ENCODE measurements at regions not wholly inside any gene's neighbourhood (a gene's known extent, or its start where the extent isn't known, plus 50 kb on each side); places are given as distances from the start of the nearest gene placed in this dataset.

DNA sequence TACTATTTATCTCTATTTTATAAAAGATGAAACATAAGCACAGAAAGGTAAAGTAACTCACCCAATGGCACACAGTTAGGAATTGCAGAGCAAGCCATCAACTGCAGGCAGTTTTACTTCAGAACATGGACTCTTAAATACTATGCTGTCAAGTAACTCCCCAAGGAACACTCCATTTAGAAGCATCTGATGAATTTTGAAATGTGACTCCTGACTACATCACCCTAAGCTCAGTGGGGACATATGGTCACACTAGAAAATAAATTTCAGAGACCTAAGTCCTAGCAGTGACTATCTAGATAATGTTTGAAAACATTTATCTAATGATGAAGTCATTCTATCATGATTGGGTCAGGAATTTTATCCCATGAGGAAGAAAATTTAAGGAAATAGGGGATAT lies 272.8 kb upstream of the ARRDC4 start:
- Histone ChIP-seq H3K9ac (ENCODE audit: insufficient read depth, low read depth, low read length) (no peak overlapping the region), H3K9me3 (ENCODE audit: low read length) (peaks cover 23% of the 10 kb centered on the region), H3K79me2 (ENCODE audit: insufficient read depth, low read length) (no peaks in the 10 kb centered on the region), H3K36me3 (replicated peaks in 1 of 2; ENCODE audit: control insufficient read depth in 1 of 2, insufficient read depth in 2 of 2, low read length in 2 of 2) (no peaks in the 10 kb centered on the region), H3K27me3 (ENCODE audit: control insufficient read depth in 1 of 2, insufficient read depth in 2 of 2, low read length in 2 of 2) (no peaks in the 10 kb centered on the region), H4K20me1 (ENCODE audit: insufficient read depth, low read length) (no peaks in the 10 kb centered on the region), H3K4me3 (replicated peaks in 1 of 3; ENCODE audit: insufficient read depth in 1 of 3, low read depth in 2 of 3, low read length in 3 of 3) (no peak overlapping the region), H3K4me1 (ENCODE audit: insufficient read depth, low read length) (no peaks in the 10 kb centered on the region), H2AFZ (ENCODE audit: low read length) (no peak overlapping the region), H3K4me2 (ENCODE audit: low read depth, low read length) (no peak overlapping the region), H3K27ac (ENCODE audit: extremely low read length, insufficient read depth, low read length) (no peak overlapping the region)
- TF ChIP-seq, protein P1, sequence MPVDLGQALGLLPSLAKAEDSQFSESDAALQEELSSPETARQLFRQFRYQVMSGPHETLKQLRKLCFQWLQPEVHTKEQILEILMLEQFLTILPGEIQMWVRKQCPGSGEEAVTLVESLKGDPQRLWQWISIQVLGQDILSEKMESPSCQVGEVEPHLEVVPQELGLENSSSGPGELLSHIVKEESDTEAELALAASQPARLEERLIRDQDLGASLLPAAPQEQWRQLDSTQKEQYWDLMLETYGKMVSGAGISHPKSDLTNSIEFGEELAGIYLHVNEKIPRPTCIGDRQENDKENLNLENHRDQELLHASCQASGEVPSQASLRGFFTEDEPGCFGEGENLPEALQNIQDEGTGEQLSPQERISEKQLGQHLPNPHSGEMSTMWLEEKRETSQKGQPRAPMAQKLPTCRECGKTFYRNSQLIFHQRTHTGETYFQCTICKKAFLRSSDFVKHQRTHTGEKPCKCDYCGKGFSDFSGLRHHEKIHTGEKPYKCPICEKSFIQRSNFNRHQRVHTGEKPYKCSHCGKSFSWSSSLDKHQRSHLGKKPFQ (CRISPR knock-in tag; IDR thresholded peaks at IDR 0.05; ENCODE audit: insufficient replicate concordance), result no peak
- TF ChIP-seq ZNF773 (CRISPR knock-in tag; IDR thresholded peaks at IDR 0.05; ENCODE audit: borderline replicate concordance) (no peak), RBM39 (IDR thresholded peaks at IDR 0.05; ENCODE audit: low read depth, low read length, poor library complexity, severe bottlenecking) (no peak), BHLHE40 (IDR thresholded peaks at IDR 0.05; ENCODE audit: low read length) (no peak)
- ATAC-seq (no peak), FAIRE-seq (no peak), DNase-seq (ENCODE audit: low spot score) (no peak)
- ChIA-PET CTCF (ENCODE audit: low intra/inter-chr PET ratio, low total read pairs) (no interaction called here), POLR2A (no interaction called here)
- in situ Hi-C loops (cut with HindIII; ENCODE audit: extremely low pct_ligation_motif_present, low pct_unique_long_range_greater_than_20kb), result no loop called here
- BruUV-seq (replicated peaks), result no TSS peak
- intact Hi-C loops (cut with micrococcal nuclease; ENCODE audit: unreplicated experiment), result no loop called here

DNA sequence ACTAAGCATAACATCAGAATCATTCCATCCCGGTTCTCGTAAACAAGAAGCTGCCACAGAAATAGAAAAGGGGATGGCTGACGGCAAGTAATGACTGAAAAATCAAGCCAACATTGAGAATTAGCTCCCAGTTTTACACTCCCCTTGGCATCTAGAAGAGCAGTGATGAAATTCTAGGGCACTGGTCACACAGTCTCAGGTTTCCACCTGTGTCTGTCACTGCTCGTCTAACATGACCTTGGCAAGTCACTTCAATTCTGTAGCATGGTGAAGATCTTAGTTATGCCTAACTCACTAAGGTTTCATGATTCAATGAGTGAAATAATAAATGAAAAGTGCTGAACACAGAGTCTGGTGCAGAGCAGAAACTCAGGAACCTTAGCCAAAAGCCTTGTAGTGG lies 272.3 kb upstream of the ARRDC4 start:
- intact Hi-C loops (cut with micrococcal nuclease; ENCODE audit: unreplicated experiment) (no loop called here), in situ Hi-C loops (cut with HindIII; ENCODE audit: extremely low pct_ligation_motif_present, low pct_unique_long_range_greater_than_20kb) (no loop called here)
- Histone ChIP-seq H3K36me3 (replicated peaks in 1 of 2; ENCODE audit: control insufficient read depth in 1 of 2, insufficient read depth in 2 of 2, low read length in 2 of 2) (no peaks in the 10 kb centered on the region), H3K9me3 (ENCODE audit: low read length) (peaks cover 22% of the 10 kb centered on the region), H3K27me3 (ENCODE audit: control insufficient read depth in 1 of 2, insufficient read depth in 2 of 2, low read length in 2 of 2) (no peaks in the 10 kb centered on the region), H3K4me1 (ENCODE audit: insufficient read depth, low read length) (no peaks in the 10 kb centered on the region), H3K79me2 (ENCODE audit: insufficient read depth, low read length) (no peaks in the 10 kb centered on the region), H3K27ac (ENCODE audit: extremely low read length, insufficient read depth, low read length) (no peak overlapping the region), H3K9ac (ENCODE audit: insufficient read depth, low read depth, low read length) (no peak overlapping the region), H2AFZ (ENCODE audit: low read length) (no peak overlapping the region), H3K4me3 (replicated peaks in 1 of 3; ENCODE audit: insufficient read depth in 1 of 3, low read depth in 2 of 3, low read length in 3 of 3) (no peak overlapping the region), H4K20me1 (ENCODE audit: insufficient read depth, low read length) (no peaks in the 10 kb centered on the region), H3K4me2 (ENCODE audit: low read depth, low read length) (no peak overlapping the region)
- TF ChIP-seq, protein P2, sequence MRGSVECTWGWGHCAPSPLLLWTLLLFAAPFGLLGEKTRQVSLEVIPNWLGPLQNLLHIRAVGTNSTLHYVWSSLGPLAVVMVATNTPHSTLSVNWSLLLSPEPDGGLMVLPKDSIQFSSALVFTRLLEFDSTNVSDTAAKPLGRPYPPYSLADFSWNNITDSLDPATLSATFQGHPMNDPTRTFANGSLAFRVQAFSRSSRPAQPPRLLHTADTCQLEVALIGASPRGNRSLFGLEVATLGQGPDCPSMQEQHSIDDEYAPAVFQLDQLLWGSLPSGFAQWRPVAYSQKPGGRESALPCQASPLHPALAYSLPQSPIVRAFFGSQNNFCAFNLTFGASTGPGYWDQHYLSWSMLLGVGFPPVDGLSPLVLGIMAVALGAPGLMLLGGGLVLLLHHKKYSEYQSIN (CRISPR knock-in tag; IDR thresholded peaks at IDR 0.05; ENCODE audit: borderline replicate concordance), result no peak
- TF ChIP-seq ZNF564 (CRISPR knock-in tag; IDR thresholded peaks at IDR 0.05), result no peak
- TF ChIP-seq IRF2 (CRISPR knock-in tag; IDR thresholded peaks at IDR 0.05), result no peak
- no peak for TF ChIP-seq ZNF644 (CRISPR knock-in tag; IDR thresholded peaks at IDR 0.05; ENCODE audit: low read depth)
- no peak for TF ChIP-seq ZNF792 (CRISPR knock-in tag; IDR thresholded peaks at IDR 0.05)
- TF ChIP-seq ISX (CRISPR knock-in tag; conservative IDR thresholded peaks at IDR 0.05), result no peak
- TF ChIP-seq NR2C2 (CRISPR knock-in tag; IDR thresholded peaks at IDR 0.05; ENCODE audit: borderline replicate concordance), result no peak
- TF ChIP-seq DPF2 (CRISPR knock-in tag; IDR thresholded peaks at IDR 0.05; ENCODE audit: borderline replicate concordance, low read depth), result no peak
- TF ChIP-seq ATAD3A (CRISPR knock-in tag; IDR thresholded peaks at IDR 0.05), result no peak
- no peak for TF ChIP-seq RXRB (CRISPR knock-in tag; IDR thresholded peaks at IDR 0.05; ENCODE audit: borderline replicate concordance)
- no peak for ATAC-seq
- 59% methylated on average over 4 of the region's 4 CpGs for WGBS (ENCODE audit: low lambda C conversion rate)
- CTCF ChIA-PET (ENCODE audit: low intra/inter-chr PET ratio, low total read pairs), result no interaction called here
- no peak for DNase-seq (ENCODE audit: low spot score)
- POLR2A ChIA-PET, result no interaction called here
- no peak for FAIRE-seq
- no TSS peak for BruUV-seq (replicated peaks)

All from HepG2 (cell line).